Liver (tissue), 6 donors: ENCODE measurements at regions not wholly inside any gene's neighbourhood (a gene's known extent, or its start where the extent isn't known, plus 50 kb on each side); places are given as distances from the start of the nearest gene placed in this dataset.
"Not testable (repeated sequence)": the region's sequence is repeated elsewhere in the genome, so short reads cannot be mapped to it uniquely, and the experiment has no call there.

Source experiments
- DNase-seq: peaks from one replicate; pipeline ENCODE4 v3.0.0-alpha.2; 2017; ENCODE audit warnings: low spot score
- H3K27ac ChIP-seq, 2 donors: one replicate each; pipeline ENCODE4 v1.7.0; 2013; ENCODE audit warnings: inconsistent platforms in 2 of 2, low read length in 2 of 2, control low read depth in 1 of 2, low read depth in 1 of 2, mild to moderate bottlenecking in 1 of 2
- H3K27me3 ChIP-seq, 4 donors: one replicate each; pipeline versions ENCODE4 v1.6.1 to v1.7.0; 2013; ENCODE audit warnings: low read length in 3 of 4, inconsistent platforms in 1 of 4, mild to moderate bottlenecking in 1 of 4, moderate library complexity in 1 of 4; ENCODE audit not compliant: control insufficient read depth in 4 of 4, insufficient read depth in 4 of 4
- H3K36me3 ChIP-seq, 4 donors: one replicate each; pipeline versions ENCODE4 v1.6.1 to v1.7.0; 2013; ENCODE audit warnings: low read length in 3 of 4, mild to moderate bottlenecking in 3 of 4, low read depth in 1 of 4, moderate library complexity in 1 of 4; ENCODE audit not compliant: control insufficient read depth in 4 of 4, insufficient read depth in 3 of 4
- H3K4me1 ChIP-seq, 4 donors: one replicate each; pipeline versions ENCODE4 v1.6.1 to v1.7.0; 2013; ENCODE audit warnings: low read length in 3 of 4, mild to moderate bottlenecking in 3 of 4, moderate library complexity in 1 of 4; ENCODE audit not compliant: control insufficient read depth in 4 of 4, insufficient read depth in 4 of 4
- H3K4me3 ChIP-seq, 3 donors: one replicate each; pipeline versions ENCODE4 v1.6.1 to v1.7.0; 2013; ENCODE audit warnings: low read length in 3 of 3, control low read depth in 1 of 3, low read depth in 1 of 3, mild to moderate bottlenecking in 1 of 3
- H3K9ac ChIP-seq, 2 donors: one replicate each; pipeline ENCODE4 v1.7.0; 2013; ENCODE audit warnings: low read length in 2 of 2, mild to moderate bottlenecking in 2 of 2, moderate library complexity in 2 of 2, control low read depth in 1 of 2, low read depth in 1 of 2
- H3K9me3 ChIP-seq, 4 donors: one replicate each; pipeline versions ENCODE4 v1.6.1 to v1.7.0; 2013; ENCODE audit warnings: low read length in 3 of 4; ENCODE audit not compliant: control insufficient read depth in 4 of 4
- WGBS: extraction: QIAGEN DNeasy Blood & Tissue Kit; methylation state at CpG from one replicate; pipeline ENCODE4 v1.1.7; 2013; 5-methylcytosine and 5-hydroxymethylcytosine counted together
- donor health status: healthy.
- donor health status: healthy.
- donor health status: healthy.

DNA sequence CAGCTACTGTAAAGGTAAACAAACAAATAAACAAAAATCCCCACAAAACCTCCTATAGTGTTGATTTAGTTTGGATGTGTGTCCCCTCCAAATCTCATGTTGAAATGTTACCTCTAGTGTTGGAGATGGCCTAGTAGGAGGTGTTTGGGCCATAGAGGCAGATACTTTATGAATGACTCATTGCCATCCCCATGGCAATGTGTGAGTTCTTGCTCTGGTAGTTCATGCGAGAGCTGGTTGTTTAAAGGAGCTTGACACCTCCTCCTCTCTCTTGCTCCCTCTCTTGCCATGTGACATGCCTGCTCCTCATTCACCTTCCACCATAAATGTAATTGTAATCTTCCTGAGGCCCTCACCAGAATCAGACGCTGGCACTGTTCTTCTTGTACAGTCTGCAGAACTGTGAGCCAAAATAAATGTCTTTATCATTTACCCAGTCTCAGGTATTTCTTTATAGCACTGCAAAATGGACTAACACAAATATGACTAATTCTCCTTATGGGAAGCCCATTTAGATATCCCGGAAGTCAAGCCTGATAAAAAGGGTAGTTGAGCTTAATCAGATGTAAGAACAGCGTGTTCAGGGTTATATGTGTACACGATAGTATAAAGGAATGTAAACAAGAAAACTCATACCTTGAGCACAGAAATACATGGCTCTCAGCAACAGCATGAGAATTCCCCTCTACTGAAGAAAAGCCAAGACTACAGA is 99.1 kb downstream of the MALL start:
- not testable (repeated sequence) for DNase-seq, H3K9ac ChIP-seq, H3K27me3 ChIP-seq, H3K4me3 ChIP-seq, H3K4me1 ChIP-seq, H3K9me3 ChIP-seq, H3K27ac ChIP-seq, H3K36me3 ChIP-seq
- WGBS: no CpG with 5 or more reads among the region's 5 CpGs

DNA sequence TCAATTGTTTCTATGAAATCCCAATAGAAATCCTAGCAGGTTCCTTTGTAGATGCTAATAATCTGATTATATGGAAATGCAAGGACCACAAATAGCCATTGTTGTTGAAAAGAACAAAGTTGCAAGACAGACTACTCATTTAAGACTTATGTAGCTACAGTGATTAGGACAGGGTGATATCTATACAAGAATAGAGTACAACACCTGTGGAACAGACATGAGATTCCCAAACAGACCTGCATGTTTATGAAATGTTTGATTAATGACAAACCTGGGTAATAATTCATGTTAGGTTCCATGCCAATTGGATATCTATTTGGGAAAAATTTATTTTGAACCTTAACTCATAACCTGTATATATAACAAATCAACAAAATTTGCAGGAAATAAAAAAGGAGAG is 95.4 kb downstream of the MALL start:
- not testable (repeated sequence) for H3K4me3 ChIP-seq, DNase-seq

DNA sequence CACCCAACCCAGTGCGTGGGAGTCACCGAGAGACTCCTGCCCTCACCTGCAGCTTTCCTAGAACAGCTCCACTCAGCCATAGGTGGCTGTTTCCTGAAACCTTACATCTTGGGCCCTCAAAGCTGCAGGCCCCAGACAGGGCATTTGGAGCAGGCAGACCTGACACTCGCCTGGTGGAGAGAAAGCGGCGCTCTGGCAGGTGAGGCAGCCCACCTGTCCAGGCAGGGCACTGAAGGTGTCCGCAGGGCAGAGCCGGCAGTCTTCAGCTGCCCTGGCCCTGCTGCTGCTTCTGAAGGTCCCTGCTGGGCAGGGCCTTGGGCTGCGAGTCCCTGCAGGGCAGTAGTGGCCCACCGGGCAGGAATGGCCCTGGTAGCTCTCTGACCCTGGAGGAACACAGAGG is 93.3 kb downstream of the MALL start:
- not testable (repeated sequence) for H3K27ac ChIP-seq, H3K9me3 ChIP-seq, H3K36me3 ChIP-seq, DNase-seq, H3K4me1 ChIP-seq, H3K27me3 ChIP-seq, H3K9ac ChIP-seq, H3K4me3 ChIP-seq
- WGBS: 94% methylated on average over 5 of the region's 9 CpGs

More for the DNA sequence above, 95.4 kb downstream of the MALL start:
- not testable (repeated sequence) for H3K27me3 ChIP-seq, H3K4me1 ChIP-seq, H3K36me3 ChIP-seq, H3K9ac ChIP-seq, H3K9me3 ChIP-seq, H3K27ac ChIP-seq

DNA sequence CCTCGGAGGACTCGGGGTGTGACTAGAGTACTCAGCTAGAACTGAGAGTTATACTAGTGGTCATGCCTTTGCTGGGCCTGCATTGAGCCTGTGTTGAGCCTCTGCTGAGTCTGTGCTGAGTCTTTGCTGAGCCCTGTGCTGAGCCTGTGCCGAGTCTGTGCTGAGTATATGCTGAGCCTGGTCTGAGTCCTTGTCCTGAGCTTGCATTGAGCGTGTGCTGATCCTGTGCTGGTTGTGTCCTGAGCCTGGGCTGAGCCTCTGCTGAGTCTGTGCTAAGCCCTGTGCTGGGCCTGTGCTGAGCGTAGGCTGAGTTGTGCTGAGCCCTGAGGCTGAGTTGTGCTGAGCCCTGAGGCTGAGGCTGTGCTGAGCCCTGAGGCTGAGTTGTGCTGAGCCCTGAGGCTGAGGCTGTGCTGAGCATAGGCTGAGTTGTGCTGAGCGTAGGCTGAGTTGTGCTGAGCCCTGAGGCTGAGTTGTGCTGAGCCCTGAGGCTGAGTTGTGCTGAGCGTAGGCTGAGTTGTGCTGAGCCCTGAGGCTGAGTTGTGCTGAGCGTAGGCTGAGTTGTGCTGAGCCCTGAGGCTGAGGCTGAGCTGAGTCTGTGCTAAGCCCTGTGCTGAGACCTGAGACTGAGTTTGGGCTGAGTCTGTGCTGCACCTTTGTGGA is 89.4 kb downstream of the MALL start:
- not testable (repeated sequence) for DNase-seq, H3K4me3 ChIP-seq, H3K27me3 ChIP-seq, H3K36me3 ChIP-seq, H3K4me1 ChIP-seq, H3K27ac ChIP-seq, H3K9ac ChIP-seq, H3K9me3 ChIP-seq
- 87% methylated on average over 5 of the region's 8 CpGs for WGBS

DNA sequence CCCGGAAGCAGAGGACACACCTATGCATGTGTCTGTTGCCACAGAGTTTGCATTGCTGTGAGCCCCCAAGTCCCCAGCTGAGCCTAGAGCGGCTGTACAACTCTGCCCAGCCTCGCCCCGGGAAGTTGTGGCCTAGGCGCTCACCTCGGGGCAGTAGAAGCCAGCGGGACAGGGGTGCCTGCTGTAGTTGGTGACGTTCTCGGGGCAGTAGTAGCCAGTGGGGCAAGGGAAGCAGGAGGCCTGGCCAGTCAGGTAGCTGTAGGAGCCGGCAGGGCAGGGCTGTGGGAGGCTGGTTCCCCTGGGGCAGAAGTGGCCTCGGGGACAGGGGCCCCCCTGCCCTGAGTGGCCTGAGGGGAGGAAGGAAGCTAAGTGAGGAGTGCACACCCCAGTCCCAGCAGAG is 87.2 kb downstream of the MALL start:
- not testable (repeated sequence) for H3K27ac ChIP-seq, DNase-seq, H3K36me3 ChIP-seq, H3K9ac ChIP-seq, H3K4me1 ChIP-seq, H3K27me3 ChIP-seq, H3K4me3 ChIP-seq, H3K9me3 ChIP-seq
- WGBS: 93% methylated on average over 10 of the region's 11 CpGs

DNA sequence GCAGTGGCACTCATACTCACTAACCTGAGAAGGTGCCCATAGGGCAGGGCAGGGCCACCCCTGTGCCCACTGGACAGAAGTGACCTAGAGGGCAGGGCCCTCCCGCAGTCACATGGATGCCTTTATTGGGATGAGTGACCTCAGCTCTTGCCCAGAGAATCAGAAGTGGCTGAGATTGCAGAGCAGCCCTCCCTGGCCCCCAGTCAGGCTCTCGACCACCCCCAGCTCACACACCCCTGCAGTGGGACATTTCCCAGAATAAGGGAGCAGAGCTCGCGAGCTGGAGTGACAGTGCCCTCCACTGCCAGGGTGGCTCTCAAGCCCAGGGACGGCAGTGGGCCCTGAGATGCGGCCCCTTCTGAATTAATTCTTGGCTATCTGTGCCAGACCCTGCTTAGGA is 84.7 kb downstream of the MALL start:
- H3K27ac ChIP-seq, H3K9ac ChIP-seq, DNase-seq, H3K27me3 ChIP-seq, H3K36me3 ChIP-seq, H3K9me3 ChIP-seq, H3K4me1 ChIP-seq, H3K4me3 ChIP-seq: not testable (repeated sequence)
- WGBS: 93% methylated on average over 3 of the region's 6 CpGs

DNA sequence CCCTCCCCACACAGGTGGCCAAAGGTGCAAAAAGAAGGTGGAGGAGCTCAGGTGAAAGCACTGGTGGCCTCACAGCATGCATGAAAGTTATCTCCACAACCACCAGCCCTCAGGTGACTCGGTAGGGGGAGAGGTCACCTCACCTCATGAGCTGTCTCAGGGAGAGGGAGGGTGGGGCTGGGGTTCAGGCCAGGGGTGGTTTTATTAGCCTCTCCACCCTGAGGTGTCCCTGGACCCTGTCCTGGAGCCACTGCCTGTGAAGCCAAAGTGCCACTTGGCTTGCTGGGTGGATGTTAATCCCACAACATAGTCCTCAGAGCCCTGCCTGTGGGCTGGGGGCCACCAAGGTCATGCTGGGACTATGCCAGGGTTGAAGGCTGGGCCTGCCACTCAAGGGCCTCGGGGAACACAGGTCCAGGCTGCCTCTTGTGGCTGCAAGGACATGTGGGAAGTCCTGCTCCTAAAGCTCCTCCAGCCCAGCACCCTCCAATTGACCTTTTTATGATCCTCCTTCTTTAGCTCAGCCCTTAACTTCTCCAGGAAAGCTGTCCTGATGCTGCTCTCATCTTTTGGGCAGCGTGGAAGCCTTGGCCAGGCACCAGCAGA is 83.8 kb downstream of the MALL start:
- H3K9me3 ChIP-seq, H3K9ac ChIP-seq, H3K27me3 ChIP-seq, H3K4me3 ChIP-seq, H3K4me1 ChIP-seq, H3K36me3 ChIP-seq, DNase-seq, H3K27ac ChIP-seq: not testable (repeated sequence)
- no CpG with 5 or more reads among the region's 3 CpGs for WGBS
